B cell (primary cell): ENCODE measurements at regions not wholly inside any gene's neighbourhood (a gene's known extent, or its start where the extent isn't known, plus 50 kb on each side); places are given as distances from the start of the nearest gene placed in this dataset.

Source experiments
- ATAC-seq: fragments of 200-7000 bp; cut with Tn5 transposase; one replicate; pipeline ENCODE4 v1.10.0; 2021; ENCODE audit warnings: low read depth, mild to moderate bottlenecking, moderate number of reproducible peaks, moderate library complexity
- CTCF ChIA-PET: fragments of 350-600 bp; sonication (Branson Sonifier 250); formaldehyde crosslinking; loops from one replicate; lab custom pipeline; 2021; ENCODE audit warnings: antibody characterized with exemption, inconsistent platforms; lab: Charles Lee
- POLR2A ChIA-PET: fragments of 350-600 bp; sonication (Branson Sonifier 250); formaldehyde crosslinking; loops from one replicate; lab custom pipeline; 2021; ENCODE audit warnings: antibody characterized with exemption; lab: Charles Lee
- DNase-seq: peaks from one replicate; pipeline ENCODE4 v3.0.0; 2013
- H2AFZ ChIP-seq: 2 replicates; pipeline ENCODE4 v1.6.1; 2012; ENCODE audit warnings: mild to moderate bottlenecking, low read depth, low read length; ENCODE audit not compliant: insufficient read depth, poor library complexity, severe bottlenecking
- H3K27ac ChIP-seq, 2 donors: 1 replicate in 1 of 2; 2 replicates in 1 of 2; pipeline ENCODE4 v1.5.1; 2012 to 2013; ENCODE audit warnings: low read length in 2 of 2, mild to moderate bottlenecking in 2 of 2, moderate library complexity in 1 of 2
- H3K27me3 ChIP-seq, 4 experiments: fragments of 200-600 bp in 1 of 4; sonication (generic) in 1 of 4; replicated peaks in 1 of 4; 1 replicate in 2 of 4; 2 replicates in 2 of 4; pipeline versions ENCODE4 v1.6.1 to v1.7.0; 2013 to 2016; ENCODE audit warnings: low read length in 3 of 4, mild to moderate bottlenecking in 2 of 4, mixed read lengths in 1 of 4, moderate library complexity in 1 of 4; ENCODE audit not compliant: insufficient read depth in 4 of 4, control insufficient read depth in 3 of 4; ENCODE audit errors: control extremely low read depth in 1 of 4
- H3K36me3 ChIP-seq, 2 experiments: replicated peaks in 1 of 2; 1 replicate in 1 of 2; 2 replicates in 1 of 2; pipeline versions ENCODE4 v1.6.1 to v1.7.1; 2013; ENCODE audit warnings: low read length in 1 of 2; ENCODE audit not compliant: insufficient read depth in 2 of 2, control insufficient read depth in 1 of 2; ENCODE audit errors: control extremely low read depth in 1 of 2, extremely low read depth in 1 of 2
- H3K4me1 ChIP-seq, 2 donors: fragments of 200-600 bp in 1 of 2; sonication (generic) in 1 of 2; 1 replicate in 1 of 2; 2 replicates in 1 of 2; pipeline versions ENCODE4 v1.5.1 to v1.6.1; 2013 to 2017; ENCODE audit warnings: low read length in 2 of 2; ENCODE audit not compliant: control insufficient read depth in 2 of 2, insufficient read depth in 2 of 2
- H3K4me2 ChIP-seq: replicated peaks from 2 replicates; pipeline ENCODE3; 2012; ENCODE audit warnings: mild to moderate bottlenecking, low read depth, low read length; ENCODE audit not compliant: poor library complexity, severe bottlenecking
- H3K4me3 ChIP-seq, 5 experiments: fragments of 200-600 bp in 1 of 5; sonication (generic) in 1 of 5; 1 replicate in 3 of 5; 2 replicates in 2 of 5; pipeline versions ENCODE4 v1.5.1 to v1.7.0; 2011 to 2016; ENCODE audit warnings: low read length in 4 of 5, mild to moderate bottlenecking in 4 of 5, low read depth in 2 of 5, control low read depth in 1 of 5, moderate library complexity in 1 of 5; ENCODE audit not compliant: insufficient read depth in 1 of 5; ENCODE audit errors: control extremely low read depth in 1 of 5, extremely low read depth in 1 of 5
- H3K79me2 ChIP-seq: fragments of 200-600 bp; sonication (generic); one replicate; pipeline ENCODE4 v1.6.0; 2016; ENCODE audit warnings: low read length; ENCODE audit not compliant: control insufficient read depth, insufficient read depth
- H3K9ac ChIP-seq: fragments of 200-600 bp; sonication (generic); 2 replicates; pipeline ENCODE4 v1.6.1; 2017; ENCODE audit warnings: mild to moderate bottlenecking, low read length, moderate library complexity
- H3K9me3 ChIP-seq, 3 donors: one replicate each; pipeline versions ENCODE4 v1.6.1 to v1.7.1; 2013; ENCODE audit warnings: low read length in 2 of 3; ENCODE audit not compliant: control insufficient read depth in 2 of 3, insufficient read depth in 1 of 3; ENCODE audit errors: control extremely low read depth in 1 of 3
- H4K20me1 ChIP-seq: 2 replicates; pipeline ENCODE4 v1.6.0; 2012; ENCODE audit warnings: mild to moderate bottlenecking, low read length; ENCODE audit not compliant: insufficient read depth, control insufficient read depth, poor library complexity, severe bottlenecking
- H3K27ac Mint-ChIP-seq: one replicate; pipeline ENCODE4 v1.8.0; 2021; ENCODE audit warnings: mixed read lengths
- H3K27me3 Mint-ChIP-seq: one replicate; pipeline ENCODE4 v1.8.0; 2021; ENCODE audit warnings: mixed read lengths
- H3K4me1 Mint-ChIP-seq: one replicate; pipeline ENCODE4 v1.8.0; 2021; ENCODE audit warnings: mixed read lengths
- H3K4me3 Mint-ChIP-seq: one replicate; pipeline ENCODE4 v1.8.0; 2021; ENCODE audit warnings: mixed read lengths
- H3K9me3 Mint-ChIP-seq: one replicate; pipeline ENCODE4 v1.8.0; 2022; ENCODE audit warnings: mixed read lengths; ENCODE audit not compliant: insufficient read depth
- CTCF ChIP-seq: fragments of 200-600 bp; IDR thresholded peaks from one replicate; pipeline ENCODE4 v1.8.0; 2022; ENCODE audit warnings: antibody characterized with exemption, mild to moderate bottlenecking
- EZH2 ChIP-seq: IDR thresholded peaks from 2 replicates; pipeline ENCODE4 v1.6.1; 2012; ENCODE audit warnings: borderline replicate concordance, low read depth, mild to moderate bottlenecking, moderate library complexity, low read length; ENCODE audit not compliant: insufficient read depth, poor library complexity, severe bottlenecking
- WGBS: methylation state at CpG from one replicate; pipeline ENCODE4 v1.1.5; 2013; ENCODE audit warnings: missing lambda C conversion rate; ENCODE audit not compliant: insufficient coverage; 5-methylcytosine and 5-hydroxymethylcytosine counted together
- intact Hi-C: fragments of 100-400 bp; cut with micrococcal nuclease; formaldehyde crosslinking; loops from one replicate; pipeline ENCODE4 v1.10.0; 2022

DNA sequence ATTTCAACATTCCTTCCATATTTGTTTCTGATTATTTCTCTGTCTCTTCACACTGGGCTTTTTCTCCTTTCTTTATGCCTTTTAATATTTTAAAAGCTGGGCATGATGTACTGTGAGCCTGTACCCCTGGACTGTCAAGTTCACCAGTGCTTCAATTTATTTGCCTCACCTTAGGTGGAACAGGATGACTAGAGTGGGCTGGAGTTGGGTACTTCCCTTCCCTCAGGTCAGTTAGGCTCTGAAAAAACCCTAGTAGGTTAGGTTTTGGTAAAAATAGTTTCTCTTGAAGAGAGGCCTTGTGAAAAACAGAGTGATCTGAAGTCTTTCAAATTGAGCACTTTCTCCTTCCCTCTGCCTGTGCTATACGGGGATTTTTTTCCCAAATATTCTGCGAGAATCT is 163.0 kb upstream of the LYPLAL1 start:
- no peaks in the 10 kb centered on the region for H3K27me3 ChIP-seq
- H3K9me3 ChIP-seq = no peaks in the 10 kb centered on the region
- no peaks in the 10 kb centered on the region for H3K4me1 Mint-ChIP-seq
- WGBS = 95% methylated on average over 2 of the region's 2 CpGs
- no peaks in the 10 kb centered on the region for H4K20me1 ChIP-seq
- H3K9me3 Mint-ChIP-seq = no peaks in the 10 kb centered on the region
- H3K4me3 ChIP-seq = no peak overlapping the region
- H2AFZ ChIP-seq = no peak overlapping the region
- intact Hi-C loops = no loop called here
- H3K4me1 ChIP-seq = no peaks in the 10 kb centered on the region
- H3K4me3 Mint-ChIP-seq = no peak overlapping the region
- H3K27ac Mint-ChIP-seq = no peak overlapping the region
- H3K27me3 Mint-ChIP-seq = peaks cover 4% of the 10 kb centered on the region
- ChIA-PET POLR2A (no interaction called here), CTCF (interaction anchor here (0.9 kb wide), 1 partner anchor 9 kb away, joined by 4 read pairs; no protein-coding TSS in a partner anchor)
- no peaks in the 10 kb centered on the region for H3K79me2 ChIP-seq
- no peak overlapping the region for H3K9ac ChIP-seq
- no peak for TF ChIP-seq EZH2
- TF ChIP-seq CTCF = no peak
- no peak for ATAC-seq
- H3K4me2 ChIP-seq = no peak overlapping the region
- no peak for DNase-seq
- H3K36me3 ChIP-seq = no peaks in the 10 kb centered on the region
- no peak overlapping the region for H3K27ac ChIP-seq

DNA sequence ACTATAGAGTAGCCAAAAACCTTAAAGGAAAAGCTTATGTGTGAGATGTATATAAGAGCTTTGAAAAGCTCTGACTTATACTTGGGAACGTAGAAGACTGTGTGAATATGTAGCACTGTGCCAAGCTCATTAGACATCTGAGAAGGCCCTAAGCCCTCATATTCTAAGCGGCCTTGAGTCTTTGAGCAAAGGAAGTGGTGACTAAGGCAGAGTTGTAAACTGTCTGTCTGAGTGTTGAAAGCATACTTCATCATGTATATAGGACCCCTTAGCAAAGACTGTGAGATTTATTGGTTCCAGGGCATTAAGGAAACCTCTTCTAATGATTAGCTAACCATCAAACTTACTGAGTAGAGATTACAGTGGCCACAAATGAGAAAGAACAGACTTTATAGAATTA is 153.3 kb upstream of the LYPLAL1 start:
- intact Hi-C loops = no loop called here
- Mint-ChIP-seq H3K27ac (no peak overlapping the region), H3K4me1 (no peaks in the 10 kb centered on the region), H3K4me3 (no peak overlapping the region), H3K27me3 (peaks cover 2% of the 10 kb centered on the region), H3K9me3 (peaks cover 5% of the 10 kb centered on the region)
- H3K27me3 ChIP-seq = no peaks in the 10 kb centered on the region
- no peaks in the 10 kb centered on the region for H3K79me2 ChIP-seq
- H3K27ac ChIP-seq = no peak overlapping the region
- no peak overlapping the region for H3K9ac ChIP-seq
- H4K20me1 ChIP-seq = no peaks in the 10 kb centered on the region
- DNase-seq (no peak), ATAC-seq (no peak)
- no peaks in the 10 kb centered on the region for H3K4me1 ChIP-seq
- ChIA-PET POLR2A (no interaction called here), CTCF (interaction anchor here (1.3 kb wide), 1 partner anchor 9 kb away, joined by 4 read pairs; no protein-coding TSS in a partner anchor)
- TF ChIP-seq EZH2 (no peak), CTCF (no peak)
- no peak overlapping the region for H2AFZ ChIP-seq
- H3K4me2 ChIP-seq = no peak overlapping the region
- H3K4me3 ChIP-seq = no peak overlapping the region
- WGBS = no CpG with 5 or more reads among the region's 2 CpGs
- H3K36me3 ChIP-seq = no peaks in the 10 kb centered on the region
- H3K9me3 ChIP-seq = no peaks in the 10 kb centered on the region
